ENCODE measurements at regions not wholly inside any gene's neighbourhood (a gene's known extent, or its start where the extent isn't known, plus 50 kb on each side); places are given as distances from the start of the nearest gene placed in this dataset.
"Not testable (repeated sequence)": the region's sequence is repeated elsewhere in the genome, so short reads cannot be mapped to it uniquely, and the experiment has no call there.

DNA sequence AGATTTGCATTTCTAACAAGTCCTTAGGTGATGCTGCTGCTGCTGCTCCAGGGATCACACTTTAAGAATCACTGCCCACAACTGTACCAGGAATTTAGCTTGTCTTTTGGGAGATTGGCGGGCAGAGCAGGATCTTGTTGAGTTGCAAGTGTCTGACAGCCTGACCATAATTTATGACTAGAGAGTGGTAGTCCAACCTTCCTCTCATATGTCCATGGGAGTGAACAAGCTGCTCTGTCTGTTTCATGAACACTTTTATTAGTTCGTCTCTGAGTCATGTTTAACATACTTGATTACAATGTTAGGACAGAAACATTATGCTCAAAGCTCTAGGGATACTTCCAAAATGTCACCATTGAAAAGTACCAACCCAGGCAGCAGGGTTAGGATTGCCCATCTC lies 169.6 kb downstream of the TGFB2 start:
- in situ Hi-C loops (cut with MboI; ENCODE audit: low pct_unique_long_range_greater_than_20kb, low sequenced_read_pairs, unreplicated experiment), result no loop called here
- DNase-seq (ENCODE audit: low spot score), result no peak
- TF ChIP-seq, protein P1, sequence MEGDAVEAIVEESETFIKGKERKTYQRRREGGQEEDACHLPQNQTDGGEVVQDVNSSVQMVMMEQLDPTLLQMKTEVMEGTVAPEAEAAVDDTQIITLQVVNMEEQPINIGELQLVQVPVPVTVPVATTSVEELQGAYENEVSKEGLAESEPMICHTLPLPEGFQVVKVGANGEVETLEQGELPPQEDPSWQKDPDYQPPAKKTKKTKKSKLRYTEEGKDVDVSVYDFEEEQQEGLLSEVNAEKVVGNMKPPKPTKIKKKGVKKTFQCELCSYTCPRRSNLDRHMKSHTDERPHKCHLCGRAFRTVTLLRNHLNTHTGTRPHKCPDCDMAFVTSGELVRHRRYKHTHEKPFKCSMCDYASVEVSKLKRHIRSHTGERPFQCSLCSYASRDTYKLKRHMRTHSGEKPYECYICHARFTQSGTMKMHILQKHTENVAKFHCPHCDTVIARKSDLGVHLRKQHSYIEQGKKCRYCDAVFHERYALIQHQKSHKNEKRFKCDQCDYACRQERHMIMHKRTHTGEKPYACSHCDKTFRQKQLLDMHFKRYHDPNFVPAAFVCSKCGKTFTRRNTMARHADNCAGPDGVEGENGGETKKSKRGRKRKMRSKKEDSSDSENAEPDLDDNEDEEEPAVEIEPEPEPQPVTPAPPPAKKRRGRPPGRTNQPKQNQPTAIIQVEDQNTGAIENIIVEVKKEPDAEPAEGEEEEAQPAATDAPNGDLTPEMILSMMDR (IDR thresholded peaks at IDR 0.05; ENCODE audit: extremely low read depth, insufficient read depth, missing control alignments), result no peak

DNA sequence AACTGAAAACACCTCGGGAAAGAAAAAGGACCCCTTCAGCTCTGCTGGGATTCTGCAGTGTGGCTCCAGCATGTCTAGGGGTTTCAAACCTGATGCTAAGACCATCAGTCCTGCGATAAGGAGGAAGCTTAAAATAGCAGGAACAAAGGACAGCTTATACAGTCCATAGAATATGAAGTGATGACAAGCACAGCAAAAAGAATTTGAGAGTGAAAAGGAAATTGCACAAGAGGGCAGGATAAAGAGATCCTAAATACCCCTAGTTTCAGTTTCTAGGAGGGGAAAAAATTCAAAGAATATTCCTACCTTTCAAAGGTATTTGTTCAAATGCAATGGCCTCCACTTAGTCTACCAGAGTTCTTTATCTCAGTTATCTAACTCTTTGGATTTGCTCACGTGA lies 171.4 kb downstream of the TGFB2 start:
- TF ChIP-seq, protein P1 (IDR thresholded peaks at IDR 0.05; ENCODE audit: extremely low read depth, insufficient read depth, missing control alignments), result no peak
- in situ Hi-C loops (cut with MboI; ENCODE audit: low pct_unique_long_range_greater_than_20kb, low sequenced_read_pairs, unreplicated experiment), result no loop called here
- DNase-seq (ENCODE audit: low spot score), result no peak

DNA sequence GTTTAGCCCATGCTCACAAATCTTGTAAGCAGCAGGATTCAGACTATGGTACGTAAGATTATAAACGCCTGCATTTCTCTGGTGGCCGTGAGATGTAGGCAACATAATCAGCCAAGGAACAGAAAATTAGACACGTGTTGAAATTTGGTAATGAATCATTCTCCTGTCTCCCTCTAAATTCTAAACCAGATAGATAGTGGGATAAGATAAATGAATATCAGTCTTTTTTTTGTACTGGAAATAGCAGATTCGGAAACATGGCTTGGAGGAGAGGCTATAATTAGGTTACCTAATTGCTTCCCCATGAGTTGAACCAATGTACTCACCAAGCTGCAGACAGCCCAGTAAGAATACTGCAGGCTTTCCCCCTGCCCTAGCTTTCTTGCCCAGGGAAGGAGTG lies 172.3 kb downstream of the TGFB2 start:
- TF ChIP-seq, protein P1 (IDR thresholded peaks at IDR 0.05; ENCODE audit: extremely low read depth, insufficient read depth, missing control alignments), result no peak
- no peak for DNase-seq (ENCODE audit: low spot score)
- in situ Hi-C loops (cut with MboI; ENCODE audit: low pct_unique_long_range_greater_than_20kb, low sequenced_read_pairs, unreplicated experiment), result no loop called here

GRCh38 chr1:218518216-218518740 lies 173.1 kb downstream of the TGFB2 start:
- DNase-seq (ENCODE audit: low spot score), result no peak
- in situ Hi-C loops (cut with MboI; ENCODE audit: low pct_unique_long_range_greater_than_20kb, low sequenced_read_pairs, unreplicated experiment), result no loop called here
- TF ChIP-seq, protein P1 (IDR thresholded peaks at IDR 0.05; ENCODE audit: extremely low read depth, insufficient read depth, missing control alignments), result no peak

DNA sequence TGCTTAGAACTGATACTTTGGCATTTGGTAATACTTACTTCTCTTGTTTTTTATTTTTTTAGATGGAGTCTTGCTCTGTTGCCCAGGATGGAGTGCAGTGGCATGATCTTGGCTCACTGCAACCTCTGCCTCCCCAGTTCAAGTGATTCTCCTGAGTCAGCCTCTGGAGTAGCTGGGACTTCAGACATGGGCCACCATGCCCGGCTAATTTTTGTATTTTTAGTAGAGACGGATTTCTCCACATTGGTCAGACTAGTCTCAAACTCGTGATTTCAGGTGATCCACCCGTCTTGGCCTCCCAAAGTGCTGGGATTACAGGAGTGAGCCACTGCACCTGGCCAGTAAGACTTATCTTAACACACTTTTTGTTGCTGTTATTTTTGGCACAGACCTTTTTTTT lies 175.5 kb downstream of the TGFB2 start:
- in situ Hi-C loops (cut with MboI; ENCODE audit: low pct_unique_long_range_greater_than_20kb, low sequenced_read_pairs, unreplicated experiment); DNase-seq (ENCODE audit: low spot score): not testable (repeated sequence)

DNA sequence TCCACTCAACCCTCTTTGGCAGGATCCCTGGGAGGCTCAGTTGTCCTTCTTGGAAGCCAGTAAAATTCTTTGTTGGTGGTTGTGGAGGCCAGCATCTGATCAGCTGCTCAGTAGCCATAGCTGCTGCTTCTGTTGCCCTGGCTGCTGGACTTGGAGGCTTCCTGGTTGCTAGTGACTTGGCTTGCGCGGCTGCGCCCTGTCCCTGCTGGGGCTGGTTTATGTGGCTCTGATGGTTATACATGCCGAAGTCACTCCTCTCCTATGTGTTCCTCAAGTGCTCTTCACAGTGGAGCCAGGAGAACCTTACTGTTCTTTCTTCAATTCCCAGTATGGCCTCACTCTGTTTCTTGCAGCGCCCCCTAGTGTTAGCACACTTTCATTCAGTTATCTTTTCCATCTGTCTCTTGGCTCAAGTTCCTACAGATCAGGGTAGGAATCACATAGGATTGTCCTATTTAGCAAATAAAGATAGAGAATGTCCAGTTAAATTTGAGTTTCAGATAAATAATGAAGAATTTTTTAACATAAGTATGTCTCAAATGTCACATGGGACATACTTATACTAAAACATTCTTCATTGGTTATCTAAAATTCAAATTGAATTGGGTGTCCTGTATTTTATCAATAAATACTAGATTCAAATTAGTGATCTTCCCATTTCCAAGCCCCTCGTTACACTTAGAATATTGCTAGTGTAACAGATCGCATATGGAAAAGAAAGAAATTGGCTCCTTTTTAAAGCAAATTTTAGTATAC lies 176.5 kb downstream of the TGFB2 start:
- TF ChIP-seq, protein P1 (IDR thresholded peaks at IDR 0.05; ENCODE audit: extremely low read depth, insufficient read depth, missing control alignments), result peak; percentile 72
- in situ Hi-C loops (cut with MboI; ENCODE audit: low pct_unique_long_range_greater_than_20kb, low sequenced_read_pairs, unreplicated experiment), result no loop called here
- DNase-seq (ENCODE audit: low spot score), result peak; percentile 39

DNA sequence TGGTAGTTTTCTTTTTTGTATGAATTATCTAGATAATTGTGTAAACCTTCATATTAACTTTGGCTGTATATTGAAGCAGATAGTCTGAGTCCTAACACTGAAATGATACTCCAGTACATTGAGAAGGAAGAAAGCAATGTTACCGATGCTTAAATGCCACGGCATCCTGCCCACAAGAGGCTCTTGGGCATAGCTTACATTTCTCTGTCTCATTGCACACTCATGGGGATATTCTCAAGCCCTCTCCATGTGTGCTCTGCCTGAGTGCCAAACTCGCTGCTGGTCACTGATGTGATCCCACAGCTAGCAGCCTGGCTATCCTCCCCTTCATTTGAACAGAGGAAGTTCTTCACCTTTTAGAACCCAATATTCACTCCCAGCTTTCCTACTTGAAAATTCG lies 179.4 kb downstream of the TGFB2 start:
- DNase-seq (ENCODE audit: low spot score), result no peak
- in situ Hi-C loops (cut with MboI; ENCODE audit: low pct_unique_long_range_greater_than_20kb, low sequenced_read_pairs, unreplicated experiment), result no loop called here
- TF ChIP-seq, protein P1 (IDR thresholded peaks at IDR 0.05; ENCODE audit: extremely low read depth, insufficient read depth, missing control alignments), result no peak
